22Rv1 (cell line): ENCODE measurements at regions not wholly inside any gene's neighbourhood (a gene's known extent, or its start where the extent isn't known, plus 50 kb on each side); places are given as distances from the start of the nearest gene placed in this dataset.

Experiments
- ZFX ChIP-seq: fragments of 450-650 bp; IDR thresholded peaks from 2 replicates; pipeline ENCODE4 v1.6.1; 2017; ENCODE audit warnings: antibody characterized with exemption, borderline replicate concordance
- TF ChIP-seq, protein P1 (sequence below): fragments of 450-650 bp; IDR thresholded peaks from 2 replicates; pipeline ENCODE4 v1.5.1; 2017; ENCODE audit warnings: mild to moderate bottlenecking

DNA sequence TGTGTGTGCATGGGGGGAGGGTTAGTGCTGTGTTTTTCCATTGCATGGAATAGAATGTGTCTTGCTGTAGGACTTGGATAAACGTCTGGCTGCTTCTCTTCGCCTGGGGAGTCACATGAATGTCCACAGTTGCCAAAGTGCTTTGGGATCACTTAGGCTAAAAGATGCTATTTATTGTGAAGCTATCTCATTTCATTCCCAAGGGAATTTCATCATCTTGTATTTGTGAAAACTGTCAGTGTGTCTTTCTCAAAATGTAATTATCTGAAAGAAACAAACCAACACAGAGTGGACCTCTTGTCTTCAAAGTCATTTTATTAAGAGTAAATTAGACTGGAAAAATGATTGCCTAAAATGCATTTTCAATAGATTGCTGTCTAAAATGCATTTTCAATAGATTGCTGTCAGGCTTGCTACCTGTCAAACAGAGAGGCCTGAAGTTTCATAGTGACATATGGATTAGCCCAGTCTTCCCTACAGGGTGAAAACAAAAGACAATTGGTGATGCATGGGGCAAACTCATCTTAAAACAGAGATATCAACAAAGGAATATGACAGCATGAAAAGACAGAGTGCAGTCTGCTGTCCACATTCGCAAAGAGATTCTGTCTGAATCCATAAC, 117.1 kb upstream of the GOLIM4 start:
- TF ChIP-seq, protein P1, sequence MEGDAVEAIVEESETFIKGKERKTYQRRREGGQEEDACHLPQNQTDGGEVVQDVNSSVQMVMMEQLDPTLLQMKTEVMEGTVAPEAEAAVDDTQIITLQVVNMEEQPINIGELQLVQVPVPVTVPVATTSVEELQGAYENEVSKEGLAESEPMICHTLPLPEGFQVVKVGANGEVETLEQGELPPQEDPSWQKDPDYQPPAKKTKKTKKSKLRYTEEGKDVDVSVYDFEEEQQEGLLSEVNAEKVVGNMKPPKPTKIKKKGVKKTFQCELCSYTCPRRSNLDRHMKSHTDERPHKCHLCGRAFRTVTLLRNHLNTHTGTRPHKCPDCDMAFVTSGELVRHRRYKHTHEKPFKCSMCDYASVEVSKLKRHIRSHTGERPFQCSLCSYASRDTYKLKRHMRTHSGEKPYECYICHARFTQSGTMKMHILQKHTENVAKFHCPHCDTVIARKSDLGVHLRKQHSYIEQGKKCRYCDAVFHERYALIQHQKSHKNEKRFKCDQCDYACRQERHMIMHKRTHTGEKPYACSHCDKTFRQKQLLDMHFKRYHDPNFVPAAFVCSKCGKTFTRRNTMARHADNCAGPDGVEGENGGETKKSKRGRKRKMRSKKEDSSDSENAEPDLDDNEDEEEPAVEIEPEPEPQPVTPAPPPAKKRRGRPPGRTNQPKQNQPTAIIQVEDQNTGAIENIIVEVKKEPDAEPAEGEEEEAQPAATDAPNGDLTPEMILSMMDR, result no peak
- no peak for TF ChIP-seq ZFX
